NCI-H1417 (cell line): ENCODE measurements at regions not wholly inside any gene's neighbourhood (a gene's known extent, or its start where the extent isn't known, plus 50 kb on each side); places are given as distances from the start of the nearest gene placed in this dataset.

Experiments
- DNase-seq, 3 experiments: peaks; one replicate each; lab custom pipeline; 2025; lab: John Stamatoyannopoulos, UW

DNA sequence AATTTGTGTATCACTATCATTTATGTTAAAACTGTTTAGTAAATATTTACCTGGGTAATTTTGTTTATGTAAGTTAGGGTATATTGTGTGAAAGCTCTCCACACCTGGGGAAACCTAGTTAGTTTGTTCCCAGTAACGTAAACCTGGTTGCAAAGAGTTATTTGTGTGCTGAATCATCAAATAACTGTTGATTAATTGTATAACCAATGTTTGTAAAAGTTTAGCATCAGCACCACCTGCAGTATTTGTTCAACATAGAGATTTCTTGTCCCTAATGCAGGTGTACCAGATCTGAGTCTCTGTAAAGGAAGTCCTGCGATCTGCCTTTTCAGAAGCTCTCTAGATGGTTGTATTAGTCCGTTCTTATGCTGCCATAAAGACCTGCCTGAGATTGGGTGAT lies 440.4 kb downstream of the COL12A1 start:
- peak in 1 of 3 experiments; percentile 9 for DNase-seq

DNA sequence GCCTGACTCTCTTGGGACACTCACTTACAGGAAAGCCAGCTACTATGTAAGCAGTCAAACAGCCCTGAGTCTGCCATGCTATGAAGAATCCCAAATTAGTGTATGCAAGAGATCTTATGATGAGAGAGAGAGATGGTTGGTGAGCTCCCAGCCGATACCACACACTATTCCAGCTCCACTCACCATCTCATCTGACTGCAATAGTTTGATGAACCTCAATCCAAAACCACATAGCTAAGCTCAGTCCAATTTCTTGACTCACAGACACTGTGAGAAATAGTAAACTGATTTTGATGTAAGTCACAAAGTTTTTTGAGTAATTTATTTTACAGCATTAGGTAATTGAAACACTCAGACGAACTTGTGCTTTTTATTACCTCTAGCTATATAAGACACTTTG lies 441.4 kb downstream of the COL12A1 start:
- no peak for DNase-seq

DNA sequence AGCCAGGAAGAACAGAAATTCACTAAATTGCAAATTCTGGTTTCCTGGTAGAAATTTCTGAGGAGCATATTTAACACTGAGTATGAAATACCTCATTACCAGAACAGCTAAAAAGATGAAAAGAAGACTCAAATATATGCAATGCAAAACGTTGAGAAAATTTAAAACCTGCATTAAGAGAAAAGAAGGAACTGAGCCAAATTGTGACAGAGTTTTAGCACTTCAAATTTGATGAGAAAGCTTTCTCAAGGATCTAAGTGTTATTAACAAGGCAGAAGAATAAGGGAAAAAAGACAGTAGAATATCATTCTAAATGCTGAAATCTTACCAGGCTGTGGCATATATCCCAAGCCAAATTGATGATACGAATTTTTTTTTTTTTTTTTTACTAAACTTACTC lies 443.0 kb downstream of the COL12A1 start:
- no peak for DNase-seq

DNA sequence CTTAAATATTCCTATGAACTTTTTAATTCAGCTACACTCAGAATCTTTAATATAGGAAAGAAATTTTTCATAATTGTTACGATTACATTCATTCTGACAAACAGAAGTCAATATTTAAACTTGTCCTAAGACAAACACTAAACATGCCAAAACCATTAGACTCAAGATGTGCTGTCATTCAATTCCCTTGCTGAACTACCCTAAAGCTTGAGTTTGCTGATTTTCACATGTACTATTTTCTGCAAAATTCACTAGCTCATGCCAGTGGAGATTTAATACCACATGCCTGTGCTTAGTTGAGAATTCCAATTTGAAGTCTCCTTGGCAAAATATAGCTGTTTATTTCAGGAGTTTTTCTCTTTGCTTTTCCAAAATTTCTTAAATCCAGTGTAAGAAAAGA lies 448.0 kb downstream of the COL12A1 start:
- DNase-seq: no peak

DNA sequence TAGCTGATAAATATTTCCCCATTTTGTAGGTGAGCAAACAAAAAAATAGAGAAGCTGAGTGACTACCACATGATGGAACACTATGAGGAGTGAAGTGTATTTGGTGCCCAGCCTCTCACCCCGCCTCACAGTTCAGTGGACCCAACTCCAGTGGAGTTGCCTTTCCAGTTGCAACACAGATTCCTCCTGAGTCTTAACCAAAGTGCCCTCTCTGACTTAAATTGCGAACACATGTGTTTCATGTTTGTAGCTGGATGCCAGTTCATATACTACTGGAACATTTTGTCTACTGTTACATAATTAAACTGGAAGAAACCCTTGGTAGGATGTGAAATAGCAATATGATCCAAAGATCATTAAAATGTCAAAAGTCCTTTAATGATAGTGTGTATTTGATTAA lies 448.9 kb downstream of the COL12A1 start:
- no peak for DNase-seq

DNA sequence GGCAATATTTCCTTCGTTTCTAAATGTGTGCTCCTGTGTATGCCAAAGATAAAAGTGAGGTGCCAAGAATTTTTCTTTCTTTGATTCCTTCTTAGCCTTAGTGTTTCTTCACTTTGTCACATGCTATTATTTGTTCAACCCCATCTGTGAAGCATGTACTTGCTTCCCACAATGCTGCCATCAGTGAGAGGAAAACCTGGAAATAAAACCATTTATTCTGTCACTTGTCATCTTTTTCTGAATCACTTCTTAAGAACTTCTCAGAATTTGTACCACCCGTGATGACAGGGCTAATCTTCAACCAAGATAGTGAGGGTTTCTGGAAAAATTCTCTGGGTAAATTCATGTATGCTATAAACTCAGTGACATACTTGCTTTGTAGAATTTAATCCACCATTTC lies 450.1 kb downstream of the COL12A1 start:
- no peak for DNase-seq

DNA sequence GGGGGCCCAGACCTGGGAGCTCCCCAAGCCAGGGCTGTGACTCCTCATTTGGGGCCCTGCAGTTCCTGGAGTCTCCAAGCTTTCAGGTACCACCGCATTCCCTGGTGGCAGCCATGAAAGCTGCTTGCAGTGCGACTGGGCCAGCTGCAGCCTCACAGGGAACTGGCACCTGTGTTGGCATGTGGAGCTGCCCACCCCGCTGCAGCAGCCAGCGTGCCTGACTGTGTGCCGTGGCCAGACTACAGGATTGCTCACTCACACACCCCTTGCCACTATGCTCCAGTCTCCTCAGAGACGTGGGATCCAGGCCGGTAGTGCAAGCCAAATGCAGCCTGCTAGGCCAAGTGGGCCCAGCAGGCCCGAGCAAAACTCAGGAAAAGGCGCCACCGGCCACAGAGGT lies 450.7 kb downstream of the COL12A1 start:
- DNase-seq: no peak

DNA sequence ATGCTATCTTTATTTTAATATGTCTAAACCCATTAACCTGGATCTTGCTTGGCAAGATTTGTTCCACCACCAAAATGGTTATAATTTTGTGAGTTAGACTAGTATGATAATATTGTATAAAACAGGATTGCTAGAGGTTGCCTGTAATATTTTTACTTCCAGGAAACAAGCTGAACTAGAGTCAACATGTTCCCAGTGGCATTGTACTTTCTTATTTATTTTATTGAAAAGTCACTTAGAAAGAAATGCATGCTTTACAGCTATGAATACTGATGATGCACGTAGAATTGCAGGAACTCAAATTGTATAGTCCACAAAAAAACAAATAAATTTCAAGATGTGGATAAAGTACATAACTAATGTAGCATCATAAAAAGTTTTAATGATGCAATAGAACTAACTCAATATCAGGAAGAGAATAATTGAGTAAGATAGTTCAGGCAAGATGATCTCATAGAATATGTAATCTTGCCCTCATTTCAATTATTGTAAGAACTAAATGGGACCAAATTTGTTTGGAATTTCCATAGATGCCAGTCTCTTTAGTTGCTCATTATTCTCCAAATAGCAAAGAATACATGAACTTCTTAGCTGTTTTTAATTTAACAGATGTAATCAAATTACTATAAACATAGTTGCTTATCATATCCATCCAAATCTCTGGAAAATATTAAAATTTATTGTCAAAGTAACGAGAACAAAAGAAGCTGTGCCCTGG lies 451.8 kb downstream of the COL12A1 start:
- no peak for DNase-seq

DNA sequence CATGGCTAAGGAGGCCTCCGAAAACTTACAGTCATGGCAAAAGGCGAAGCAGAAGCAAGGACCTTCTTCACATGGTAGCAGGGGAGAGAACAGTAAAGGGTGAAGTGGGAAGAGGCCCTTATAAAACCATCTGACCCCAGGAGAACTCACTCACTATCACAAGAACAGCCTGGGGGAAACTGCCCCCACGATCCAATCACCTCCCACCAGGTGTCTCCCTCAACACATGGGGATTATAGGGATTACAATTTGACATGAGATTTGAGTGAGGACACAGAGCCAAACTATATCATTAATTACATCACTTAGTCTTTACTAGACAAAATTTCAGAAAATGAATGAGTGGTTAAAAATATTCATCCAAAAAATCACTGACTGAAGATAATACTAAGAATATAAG lies 453.6 kb downstream of the COL12A1 start:
- DNase-seq: no peak

DNA sequence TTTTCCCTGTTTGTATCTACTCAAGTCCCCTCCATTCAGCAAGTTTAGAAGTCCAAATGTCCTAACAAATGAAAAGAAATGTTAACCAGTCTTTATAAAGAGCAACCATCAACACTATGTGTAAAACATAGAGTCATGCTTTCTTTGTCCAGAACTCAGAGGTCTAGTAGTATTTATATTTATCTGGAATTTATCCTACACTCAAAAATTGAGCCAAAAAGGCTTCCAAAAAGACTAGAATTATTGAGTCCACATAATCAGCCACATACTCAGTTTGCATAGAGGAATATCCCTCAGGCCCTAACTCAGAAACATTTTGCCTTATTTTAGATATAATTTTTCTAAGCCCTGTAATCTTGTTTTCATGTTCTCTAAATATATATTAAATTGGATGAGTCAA lies 455.0 kb downstream of the COL12A1 start:
- no peak for DNase-seq

DNA sequence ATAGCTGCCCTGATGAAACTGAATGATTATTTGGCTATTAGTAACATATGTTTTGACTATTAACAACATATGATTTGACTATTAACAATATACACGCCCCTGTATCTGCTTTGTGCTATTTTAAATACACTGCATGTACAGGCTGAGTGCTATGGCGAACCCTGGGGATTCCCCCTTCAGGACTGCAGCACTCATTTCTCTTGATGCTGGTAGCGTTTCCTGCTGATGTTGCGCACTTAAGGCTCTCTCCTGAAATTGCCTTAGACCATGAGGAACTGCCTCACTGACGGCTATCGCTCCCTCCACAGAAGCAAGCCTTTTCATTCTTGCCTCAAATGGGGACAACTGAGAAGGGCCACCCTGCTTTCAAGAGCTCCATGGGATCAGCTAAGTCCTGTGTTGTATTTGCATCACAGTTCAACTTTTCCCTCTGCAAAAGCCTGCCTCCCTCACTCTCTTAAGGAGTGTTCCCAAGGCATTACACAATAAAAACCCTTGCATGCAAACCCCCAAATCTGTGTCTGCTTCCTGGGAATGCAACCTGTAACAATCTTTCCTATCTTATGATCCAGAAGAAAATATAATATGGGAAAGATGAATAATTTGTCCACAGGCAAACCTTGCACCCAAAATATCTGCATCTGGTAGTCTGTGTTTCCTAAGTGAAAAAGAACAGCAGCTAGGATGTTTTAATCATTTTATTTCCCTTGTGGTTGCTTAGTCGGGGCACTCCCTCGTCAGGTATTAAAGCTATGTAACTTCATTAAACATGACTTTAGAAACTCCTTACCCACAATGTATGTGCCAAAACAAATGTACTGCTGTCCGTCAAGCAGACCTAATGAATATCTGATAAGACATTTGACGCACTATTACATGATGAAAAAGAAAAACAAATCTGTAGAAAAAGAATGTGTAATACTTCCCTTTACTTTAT lies 456.4 kb downstream of the COL12A1 start:
- DNase-seq: no peak

DNA sequence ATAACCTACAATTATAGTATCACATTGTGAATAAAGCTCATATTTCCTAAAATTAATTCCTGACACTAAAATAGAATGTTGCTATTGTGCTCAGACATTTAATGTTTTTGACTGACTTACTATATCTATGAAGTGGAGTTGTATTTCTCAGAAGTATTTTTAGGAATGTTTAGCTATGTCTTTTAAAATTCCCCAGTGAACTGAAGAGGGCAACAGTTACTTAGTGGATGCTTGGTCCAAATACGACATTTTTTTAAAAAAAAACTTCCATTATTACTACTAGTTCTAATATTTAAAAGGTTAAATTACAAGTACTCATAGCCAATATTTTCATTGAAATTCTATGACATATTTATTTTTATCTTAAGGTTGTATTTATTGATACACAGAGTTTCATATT lies 460.2 kb downstream of the COL12A1 start:
- DNase-seq: no peak

DNA sequence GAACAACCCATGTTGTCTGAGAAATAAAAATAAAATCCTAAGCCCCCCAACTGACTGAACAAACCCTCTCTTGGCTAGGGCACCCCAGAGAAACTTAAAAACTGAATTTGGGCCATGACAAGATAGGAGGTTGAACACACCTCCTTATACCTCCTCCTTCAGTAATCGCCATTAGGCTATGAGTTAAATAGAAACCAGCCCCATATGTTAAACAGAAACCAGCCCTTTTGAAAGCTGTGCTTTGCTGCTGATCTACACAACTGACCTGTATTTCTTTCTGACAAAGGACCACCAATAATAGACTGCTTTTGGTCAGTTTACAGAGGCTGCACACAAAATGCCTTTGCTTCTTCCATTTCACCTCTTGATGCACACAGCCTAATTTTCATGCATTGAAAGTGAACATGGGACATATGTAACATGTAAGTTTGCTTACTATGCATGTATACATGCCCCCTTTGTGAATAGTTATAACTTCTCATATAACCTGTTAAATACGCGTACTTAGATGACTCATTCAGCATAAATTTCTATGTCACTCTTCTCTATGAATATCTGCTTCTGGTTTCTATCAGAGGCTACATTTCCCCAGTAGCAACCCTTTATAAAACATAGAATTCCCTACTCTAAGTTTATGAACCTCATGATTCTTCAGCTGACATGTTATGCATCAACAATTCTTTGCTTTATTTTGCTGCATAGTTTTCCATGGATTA lies 462.9 kb downstream of the COL12A1 start:
- no peak for DNase-seq

DNA sequence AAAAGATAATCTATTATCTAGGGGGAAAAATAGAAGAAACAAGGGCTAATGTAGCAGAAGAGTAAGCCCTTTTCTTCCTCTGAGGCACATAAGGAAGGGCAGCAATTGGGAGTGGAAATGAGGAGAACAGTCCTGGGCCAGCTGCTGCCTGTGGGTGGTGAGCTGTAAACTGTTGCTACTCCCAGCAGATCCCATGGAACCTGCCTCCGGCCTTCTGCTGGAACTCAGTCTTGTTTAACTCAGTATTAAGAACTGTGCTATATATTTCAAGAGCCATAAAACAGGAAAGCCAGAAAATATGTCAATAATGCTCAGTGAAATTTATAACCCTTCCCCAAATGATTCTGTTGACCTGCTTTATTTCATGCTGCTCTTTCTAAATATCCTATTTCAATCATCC lies 464.2 kb downstream of the COL12A1 start:
- peak in 1 of 3 experiments; percentile 46 for DNase-seq

DNA sequence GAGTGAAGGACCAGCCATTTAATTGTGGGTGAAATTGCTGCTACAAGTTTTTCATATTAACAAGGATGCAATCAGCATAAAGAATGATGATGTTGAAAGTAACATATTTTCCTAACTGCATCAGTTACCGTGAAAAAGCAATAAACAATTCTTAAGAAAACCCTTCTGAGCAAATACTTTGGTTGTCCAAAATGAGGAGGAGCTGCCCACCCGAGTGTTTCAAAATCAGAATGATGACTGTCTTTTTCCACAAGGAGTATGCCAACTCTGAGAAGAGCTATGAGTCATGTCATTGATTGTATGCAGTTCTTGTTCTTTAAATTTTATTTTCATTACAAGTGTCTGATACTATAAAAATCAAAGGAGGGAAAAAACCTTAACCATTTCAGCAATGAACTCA lies 470.5 kb downstream of the COL12A1 start:
- no peak for DNase-seq

DNA sequence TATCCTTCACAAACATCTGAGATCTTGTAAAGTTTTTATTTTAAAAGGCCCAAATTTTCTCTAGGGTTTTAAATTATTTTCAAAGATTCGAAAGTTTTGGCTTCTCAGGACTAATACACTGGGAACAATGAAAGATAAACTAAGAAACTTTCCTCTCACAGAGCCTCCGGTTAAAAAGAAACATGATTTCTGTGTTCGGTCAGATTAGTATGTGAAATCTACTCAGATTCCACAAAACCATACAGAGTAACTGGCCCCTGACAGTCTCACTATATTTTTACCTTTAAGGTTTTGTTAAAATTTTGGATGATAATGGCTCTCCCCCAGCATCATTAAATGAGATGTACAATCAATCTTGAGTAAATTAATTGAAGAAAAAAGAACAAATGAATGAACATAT lies 471.0 kb downstream of the COL12A1 start:
- DNase-seq: no peak

DNA sequence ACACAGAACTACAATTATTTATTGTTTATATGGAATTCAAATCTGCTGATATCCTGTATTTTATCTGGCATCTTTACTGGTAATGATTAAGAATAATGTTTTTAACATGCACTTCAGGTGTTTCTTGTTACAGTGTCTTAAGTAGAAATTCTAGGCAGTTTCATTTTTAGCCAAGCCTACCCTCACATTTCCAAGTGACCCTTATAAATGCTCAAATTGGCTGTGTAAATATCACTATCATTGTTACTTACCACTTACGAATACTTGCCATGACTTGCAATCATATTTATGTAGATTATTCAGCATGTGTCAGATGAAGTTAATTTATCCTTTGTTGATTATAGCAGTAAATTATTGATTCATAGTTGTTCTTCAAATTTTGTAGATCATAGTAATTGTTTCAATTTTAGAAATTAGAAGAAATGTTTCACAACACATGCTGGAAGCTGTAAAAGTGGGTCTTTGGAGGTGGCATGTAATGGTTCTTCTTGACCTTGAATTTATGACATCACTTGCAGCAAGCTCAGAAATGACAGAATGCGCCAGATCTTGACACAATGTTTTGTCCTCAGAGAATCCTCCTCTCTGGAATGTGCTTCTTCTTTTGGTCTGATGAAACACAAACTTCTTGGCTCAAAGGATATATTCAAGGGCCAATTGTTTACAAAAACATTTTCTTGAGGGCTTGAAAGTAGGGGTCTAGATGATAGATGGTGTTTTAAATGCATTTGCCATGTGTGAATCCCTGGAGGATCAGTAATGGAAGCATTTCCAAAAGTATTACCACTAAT lies 471.8 kb downstream of the COL12A1 start:
- DNase-seq: peak in 2 of 3 experiments; percentile 18 to 26

DNA sequence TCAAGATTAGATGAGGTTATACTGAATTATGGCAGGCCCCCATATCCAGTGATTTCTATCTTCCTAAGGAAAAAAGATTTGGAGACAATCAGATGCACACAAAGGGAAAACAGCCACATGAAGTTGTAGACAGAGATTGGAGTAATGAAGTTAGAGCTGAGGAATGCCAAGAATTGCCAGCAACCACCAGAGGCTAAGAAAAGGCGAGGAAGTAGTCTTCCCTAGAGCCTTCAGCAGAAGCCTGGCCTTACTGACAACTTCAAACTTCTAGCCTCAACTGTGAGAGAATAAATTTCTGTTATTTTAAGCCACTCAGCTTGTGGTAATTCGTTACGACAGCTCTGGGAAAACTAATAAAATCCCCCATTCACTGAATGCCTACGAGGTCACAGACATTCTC lies 473.9 kb downstream of the COL12A1 start:
- no peak for DNase-seq

DNA sequence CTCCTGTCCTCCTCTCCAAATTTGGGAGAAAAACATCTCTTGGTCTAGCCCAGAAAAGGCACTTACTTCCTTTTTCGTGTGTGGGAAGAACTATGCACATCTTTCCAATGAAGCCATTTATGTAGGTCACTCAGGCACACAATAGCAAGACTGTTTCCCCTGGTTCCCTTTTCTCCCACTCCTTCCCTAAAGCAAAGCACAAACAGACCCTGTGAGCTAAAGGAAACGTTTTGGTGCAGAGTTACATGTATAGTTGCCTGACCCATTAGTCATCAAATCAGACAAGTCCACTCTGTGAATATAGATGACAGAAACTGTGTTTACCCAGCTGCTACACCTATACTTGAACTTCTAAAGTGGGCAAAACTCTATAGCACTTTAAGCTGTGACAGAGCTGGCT lies 474.6 kb downstream of the COL12A1 start:
- peak; percentile 22 to 85 (median 79) for DNase-seq

DNA sequence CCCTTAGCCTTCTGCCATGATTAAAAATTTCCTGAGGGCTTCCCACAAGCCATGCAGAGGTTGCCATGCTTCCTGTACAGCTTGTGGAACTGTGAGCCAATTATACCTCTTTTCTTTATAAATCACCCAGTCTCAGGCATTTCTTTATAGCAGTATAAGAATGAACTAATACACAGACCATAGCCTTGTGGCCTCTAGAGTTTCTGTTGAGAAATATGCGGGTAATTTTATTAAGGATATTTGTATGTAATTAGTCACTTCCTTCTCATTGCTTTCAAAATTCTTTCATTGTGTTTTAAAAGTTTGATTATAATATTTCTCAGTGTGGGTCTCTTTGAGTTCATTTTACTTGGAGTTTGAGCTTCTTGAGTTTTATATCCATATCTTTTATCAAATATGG lies 484.9 kb downstream of the COL12A1 start:
- DNase-seq: no peak

DNA sequence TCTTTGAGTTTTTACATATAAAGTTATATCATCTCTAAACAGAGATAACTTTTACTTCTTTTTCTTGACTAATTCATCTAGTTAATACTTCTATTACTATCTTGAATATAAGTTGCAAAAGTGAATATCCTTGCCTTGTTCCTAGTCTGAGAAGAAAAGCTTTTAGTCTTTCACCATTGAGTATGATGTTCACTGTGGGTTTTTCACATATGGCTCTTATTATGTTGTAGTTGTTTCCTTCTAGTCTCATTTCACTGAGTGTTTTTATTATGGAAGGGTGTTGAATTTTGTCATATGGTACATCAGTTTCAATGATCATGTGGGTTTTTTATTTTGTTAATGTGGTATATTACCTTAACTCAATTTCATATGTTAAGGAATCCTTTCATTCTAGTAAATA lies 488.3 kb downstream of the COL12A1 start:
- no peak for DNase-seq
